ENCODE measurements at regions not wholly inside any gene's neighbourhood (a gene's known extent, or its start where the extent isn't known, plus 50 kb on each side); places are given as distances from the start of the nearest gene placed in this dataset.

- POLR2A ChIA-PET: no interaction called here
- peaks cover 16% of the 10 kb centered on the region for H3K9me3 Mint-ChIP-seq
- no peak for TF ChIP-seq ZBTB43 (CRISPR knock-in tag; IDR thresholded peaks at IDR 0.05)
- no peak for TF ChIP-seq MYBL2 (CRISPR knock-in tag; IDR thresholded peaks at IDR 0.05)
- no peak for TF ChIP-seq MAX (CRISPR knock-in tag; IDR thresholded peaks at IDR 0.05)
- no peak for TF ChIP-seq CREB1 (CRISPR knock-in tag; IDR thresholded peaks at IDR 0.05)
- TF ChIP-seq ERG (CRISPR knock-in tag; IDR thresholded peaks at IDR 0.05): no peak
- TF ChIP-seq MLX (CRISPR knock-in tag; IDR thresholded peaks at IDR 0.05): no peak
- no peak for TF ChIP-seq ZNF219 (CRISPR knock-in tag; IDR thresholded peaks at IDR 0.05; ENCODE audit: borderline replicate concordance)
- no peak for TF ChIP-seq CREM (CRISPR knock-in tag; IDR thresholded peaks at IDR 0.05)
- no peak for TF ChIP-seq USF2 (CRISPR knock-in tag; IDR thresholded peaks at IDR 0.05)
Observed at GRCh38 chr16:79703066-79703465, 102.5 kb upstream of the MAF start.

GRCh38 chr16:79698341-79698753, 97.8 kb upstream of the MAF start:
- Mint-ChIP-seq H3K9me3 (peaks cover 23% of the 10 kb centered on the region), H3K27ac (no peak overlapping the region), H3K27me3 (ENCODE audit: low read depth) (no peaks in the 10 kb centered on the region; the same call in 1 of the 2 replicates), H3K4me1 (no peaks in the 10 kb centered on the region), H3K36me3 (peaks cover 3% of the 10 kb centered on the region; the same call in 1 of the 2 replicates), H3K4me3 (no peak overlapping the region)
- no peak for DNase-seq (ENCODE audit: low spot score)
- TF ChIP-seq CTCF (IDR thresholded peaks at IDR 0.05) (no peak), SP1 (CRISPR knock-in tag; conservative IDR thresholded peaks at IDR 0.05) (no peak), CREM (CRISPR knock-in tag; IDR thresholded peaks at IDR 0.05) (no peak), ATF6 (CRISPR knock-in tag; IDR thresholded peaks at IDR 0.05) (no peak), NR1H2 (CRISPR knock-in tag; IDR thresholded peaks at IDR 0.05) (no peak), NFATC4 (CRISPR knock-in tag; IDR thresholded peaks at IDR 0.05) (no peak), TEAD4 (CRISPR knock-in tag; IDR thresholded peaks at IDR 0.05) (no peak), JAZF1 (CRISPR knock-in tag; IDR thresholded peaks at IDR 0.05) (no peak)
- POLR2A ChIA-PET: no interaction called here
- ATAC-seq: no peak
- CTCF ChIA-PET: no interaction called here

More at GRCh38 chr16:79703066-79703465, 102.5 kb upstream of the MAF start:
- ATAC-seq (no peak), DNase-seq (ENCODE audit: low spot score) (no peak)
- Mint-ChIP-seq H3K4me1 (no peaks in the 10 kb centered on the region), H3K27me3 (ENCODE audit: low read depth) (no peaks in the 10 kb centered on the region), H3K4me3 (no peak overlapping the region), H3K36me3 (no peaks in the 10 kb centered on the region), H3K27ac (no peak overlapping the region)
- CTCF ChIA-PET: no interaction called here

Data from WTC11 (cell line).